Erythroblast (primary cell): ENCODE measurements at regions not wholly inside any gene's neighbourhood (a gene's known extent, or its start where the extent isn't known, plus 50 kb on each side); places are given as distances from the start of the nearest gene placed in this dataset.
"Not testable (repeated sequence)": the region's sequence is repeated elsewhere in the genome, so short reads cannot be mapped to it uniquely, and the experiment has no call there.

Experiments used
- DNase-seq, 2 experiments: peaks; one replicate each; lab custom pipeline; 2025; lab: John Stamatoyannopoulos, UW
- GATA1 ChIP-seq: IDR thresholded peaks from 2 replicates; pipeline ENCODE4 v1.6.1; 2011; ENCODE audit warnings: low read depth, mild to moderate bottlenecking, control low read depth, low read length, moderate library complexity
- POLR2A ChIP-seq: IDR thresholded peaks from 2 replicates; pipeline ENCODE4 v1.6.1; 2011; ENCODE audit warnings: mild to moderate bottlenecking, low read length

GRCh38 chrX:63192366-63193041, 158.6 kb downstream of the SPIN4 start:
- DNase-seq: not testable (repeated sequence)

GRCh38 chrX:63186137-63186536, 165.0 kb downstream of the SPIN4 start:
- no peak for DNase-seq
- TF ChIP-seq POLR2A (no peak), GATA1 (no peak)

GRCh38 chrX:63179852-63180251, 171.3 kb downstream of the SPIN4 start:
- DNase-seq: not testable (repeated sequence)

- not testable (repeated sequence) for DNase-seq
Observed at GRCh38 chrX:63176578-63176977, 174.6 kb downstream of the SPIN4 start.

- not testable (repeated sequence) for DNase-seq
Observed at GRCh38 chrX:63173841-63174718, 177.1 kb downstream of the SPIN4 start.

- not testable (repeated sequence) for DNase-seq
Observed at GRCh38 chrX:63169416-63169815, 181.7 kb downstream of the SPIN4 start.

- not testable (repeated sequence) for DNase-seq
Observed at GRCh38 chrX:63168949-63169348, 182.2 kb downstream of the SPIN4 start.

GRCh38 chrX:63167002-63167401, 184.1 kb downstream of the SPIN4 start:
- not testable (repeated sequence) for DNase-seq

- not testable (repeated sequence) for DNase-seq
Observed at GRCh38 chrX:63160994-63161393, 190.1 kb downstream of the SPIN4 start.

GRCh38 chrX:63160340-63160739, 190.8 kb downstream of the SPIN4 start:
- DNase-seq: not testable (repeated sequence)

- DNase-seq: not testable (repeated sequence)
Observed at GRCh38 chrX:63145526-63145925, 205.6 kb downstream of the SPIN4 start.

- DNase-seq: not testable (repeated sequence)
Observed at GRCh38 chrX:63142588-63142987, 208.5 kb downstream of the SPIN4 start.

GRCh38 chrX:63135859-63136258, 215.3 kb downstream of the SPIN4 start:
- not testable (repeated sequence) for DNase-seq

- no peak for TF ChIP-seq POLR2A
- no peak for TF ChIP-seq GATA1
Observed at GRCh38 chrX:63128509-63128908, 222.6 kb downstream of the SPIN4 start.

GRCh38 chrX:63115196-63115595, 235.9 kb downstream of the SPIN4 start:
- no peak for TF ChIP-seq POLR2A
- TF ChIP-seq GATA1: no peak
- DNase-seq: no peak

More at GRCh38 chrX:63128509-63128908, 222.6 kb downstream of the SPIN4 start:
- peak; percentile 7 for DNase-seq

GRCh38 chrX:63101879-63102620, 249.1 kb downstream of the SPIN4 start:
- DNase-seq: no peak
- TF ChIP-seq GATA1 (no peak), POLR2A (no peak)
